HG02763 (cell line): ENCODE measurements at regions not wholly inside any gene's neighbourhood (a gene's known extent, or its start where the extent isn't known, plus 50 kb on each side); places are given as distances from the start of the nearest gene placed in this dataset.
"Not testable (repeated sequence)": the region's sequence is repeated elsewhere in the genome, so short reads cannot be mapped to it uniquely, and the experiment has no call there.

Experiments used
- ATAC-seq: cut with Tn5 transposase; IDR thresholded peaks from one replicate; pipeline ENCODE4 v1.9.1; 2021; ENCODE audit warnings: mild to moderate bottlenecking, moderate library complexity; ENCODE audit not compliant: unreplicated experiment

DNA sequence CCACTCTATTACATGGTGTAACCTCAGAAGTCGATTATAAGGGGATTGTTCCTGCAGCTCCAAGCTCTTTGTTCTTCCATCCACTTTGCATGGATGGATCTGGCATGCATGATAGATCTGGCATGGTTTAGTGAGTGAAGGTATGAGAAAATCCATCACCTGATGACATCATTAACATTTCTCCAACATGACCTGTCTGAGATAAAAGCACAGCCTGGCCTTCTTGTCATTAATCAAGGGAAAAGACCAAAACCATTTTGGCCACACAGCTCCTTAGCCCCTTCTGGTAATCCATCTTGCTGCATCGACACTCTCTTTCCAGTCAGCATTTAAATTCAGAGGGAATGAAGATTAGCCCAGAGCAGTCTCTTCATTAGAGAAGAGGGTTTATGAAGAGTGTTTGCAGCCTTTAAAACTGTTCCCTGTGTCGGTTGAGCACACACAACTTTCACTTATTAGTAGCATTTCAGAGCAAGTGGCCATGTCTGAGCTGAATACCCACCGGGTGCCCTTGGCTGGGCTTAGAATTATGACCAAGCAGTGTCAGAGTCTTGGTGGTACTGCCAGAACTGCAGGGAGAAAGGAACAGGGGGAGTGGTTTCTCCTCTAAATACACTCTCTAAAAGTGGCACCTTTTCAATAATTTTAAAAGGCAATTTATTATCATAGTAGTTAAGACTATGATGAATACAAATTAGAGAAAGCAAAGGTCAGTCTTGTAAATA lies 246.0 kb downstream of the HAPSTR1 start:
- ATAC-seq = no peak

DNA sequence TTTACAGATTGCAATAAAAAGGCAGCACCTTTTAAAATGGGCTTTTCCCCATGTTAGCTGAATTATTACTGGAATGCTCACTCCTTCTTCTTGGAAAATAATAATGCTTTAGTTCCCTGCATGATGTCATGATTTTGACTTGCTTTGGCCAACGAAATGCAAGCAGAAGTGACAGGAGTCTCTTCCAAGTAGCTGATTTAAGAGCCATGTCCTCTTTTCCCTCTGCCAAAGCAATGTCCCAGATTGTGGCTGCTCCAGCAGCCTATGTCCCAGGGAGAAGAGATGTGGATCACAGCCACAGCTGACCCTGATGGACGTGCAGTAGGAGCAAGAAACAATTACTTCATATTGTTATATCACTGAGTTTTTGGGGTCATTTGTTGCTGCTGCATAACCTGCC lies 246.6 kb downstream of the HAPSTR1 start:
- ATAC-seq = no peak

DNA sequence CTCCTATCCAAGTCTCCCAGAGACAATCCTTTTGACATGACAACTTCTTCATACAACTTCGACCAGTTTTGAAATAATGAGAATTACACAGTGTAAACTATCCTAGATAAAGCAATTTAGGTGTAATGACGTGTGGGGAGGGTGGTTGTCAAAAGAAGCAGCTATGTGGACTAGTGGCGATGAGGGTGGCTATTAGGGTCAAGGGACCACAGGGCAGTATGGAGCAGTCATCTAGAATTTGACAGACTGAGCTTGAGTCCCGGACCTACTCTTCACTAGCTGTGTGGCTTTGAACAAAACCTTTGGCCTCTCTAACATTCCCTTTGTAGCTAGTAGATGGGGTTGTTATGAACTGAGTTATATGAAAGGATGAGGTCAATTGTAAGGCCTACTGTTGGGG lies 247.1 kb downstream of the HAPSTR1 start:
- ATAC-seq = no peak

DNA sequence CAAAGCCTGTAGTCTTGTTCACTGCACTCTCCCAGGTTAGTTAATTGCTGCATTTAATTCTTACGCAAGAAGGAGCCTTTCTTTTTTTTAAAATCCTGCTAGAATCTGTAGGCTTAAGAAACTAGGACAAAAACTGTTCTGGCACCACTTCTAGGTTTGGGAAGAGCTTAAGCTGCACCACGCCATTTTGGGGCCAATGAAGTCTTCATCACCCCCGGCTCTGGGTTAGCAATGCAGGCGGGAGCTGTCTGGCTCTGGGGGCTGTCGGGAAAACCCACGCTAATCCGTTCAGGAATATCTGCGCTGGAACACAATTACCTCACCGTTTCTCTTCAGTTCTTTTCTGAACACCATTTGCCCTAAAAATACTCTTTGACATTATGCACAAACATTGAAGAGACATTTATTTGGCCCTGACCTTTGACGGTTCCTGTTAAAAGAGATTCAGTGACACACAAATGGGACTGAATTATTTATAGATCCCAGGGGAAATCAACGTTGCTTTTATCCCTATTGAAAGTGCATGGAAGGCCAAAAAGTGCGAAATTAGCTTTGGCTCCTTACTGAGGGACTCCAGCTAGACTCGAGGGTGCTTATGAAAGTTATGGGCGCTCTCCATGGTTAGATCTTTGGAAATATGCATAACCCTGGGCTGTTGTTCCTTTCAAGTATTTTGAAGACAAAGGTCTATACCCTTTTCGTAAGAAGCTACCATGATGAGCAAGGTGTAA lies 249.2 kb downstream of the HAPSTR1 start:
- no peak for ATAC-seq

DNA sequence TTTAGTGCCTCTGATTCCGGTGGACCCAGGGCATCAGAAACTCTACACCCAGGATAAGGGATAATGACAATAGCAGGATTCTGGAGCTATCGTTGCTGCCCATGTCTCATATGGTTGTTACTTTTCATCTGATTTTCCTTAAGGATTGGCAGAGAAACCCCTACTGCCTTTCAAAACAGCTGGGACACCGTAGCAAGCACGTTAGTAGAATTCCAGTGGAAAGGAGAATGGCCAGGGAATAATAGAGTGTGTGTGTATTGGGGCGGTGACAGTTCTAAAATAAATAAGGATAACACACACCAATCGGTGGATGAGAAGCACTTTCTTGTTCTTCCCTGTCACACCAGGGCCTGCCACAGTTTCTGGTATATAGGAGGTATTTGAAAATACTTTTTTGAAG lies 251.8 kb downstream of the HAPSTR1 start:
- ATAC-seq = no peak

DNA sequence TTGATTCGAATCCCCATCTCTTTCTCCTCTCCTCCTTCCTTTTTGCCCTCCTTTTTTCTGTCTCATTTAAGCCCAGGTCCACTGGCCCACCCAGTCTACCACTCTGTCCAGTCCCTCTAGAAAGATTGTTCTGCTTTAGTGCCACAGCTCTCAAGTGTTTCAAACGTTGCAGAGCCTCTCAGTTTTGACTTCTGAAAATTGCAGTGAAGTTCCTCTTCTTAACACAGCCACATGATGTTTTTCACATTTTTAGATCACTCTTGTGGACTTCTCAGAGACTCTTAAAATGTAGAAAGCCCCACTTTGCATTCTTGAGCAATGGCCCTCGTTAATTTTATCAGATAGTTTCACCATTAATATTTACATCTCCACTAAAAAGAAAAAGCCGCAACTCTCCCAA lies 253.1 kb downstream of the HAPSTR1 start:
- ATAC-seq = no peak

DNA sequence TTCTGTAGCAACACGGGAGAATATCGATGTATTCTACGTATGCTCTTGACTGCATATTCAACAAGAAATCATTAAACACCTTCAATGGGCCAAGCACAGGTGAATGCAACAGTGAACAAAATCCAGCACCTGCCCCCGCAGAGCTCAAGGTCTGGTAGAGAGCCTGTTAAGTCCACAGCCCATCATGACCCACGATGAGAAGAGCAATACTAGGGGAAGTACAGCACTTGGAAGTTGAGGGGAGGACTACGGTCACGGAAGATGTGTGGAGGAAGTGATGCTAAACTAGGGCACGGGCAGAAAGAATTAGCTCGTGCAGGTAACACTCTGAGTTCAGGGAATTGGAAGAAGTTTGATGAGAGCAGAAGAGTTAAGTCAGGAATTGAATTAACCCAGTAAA lies 253.6 kb downstream of the HAPSTR1 start:
- ATAC-seq = no peak

DNA sequence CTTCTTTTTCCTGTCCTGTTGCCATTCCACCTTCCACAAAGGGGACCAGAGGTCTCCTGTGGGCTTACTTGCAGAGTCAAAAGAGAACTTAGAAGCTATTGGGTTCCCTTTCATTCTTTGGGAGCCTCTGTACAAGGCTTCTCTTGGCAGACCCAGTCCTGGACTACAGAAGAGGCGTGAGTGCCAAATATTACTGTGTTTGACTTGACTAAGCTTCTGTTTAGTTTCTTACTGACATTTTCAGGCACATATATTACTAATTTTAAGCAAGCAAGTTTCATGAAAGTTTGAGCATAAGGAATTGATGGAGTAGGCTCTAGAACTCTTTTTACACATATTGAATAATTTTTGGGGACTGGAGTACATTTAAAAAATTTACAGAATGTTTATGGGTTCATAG lies 254.4 kb downstream of the HAPSTR1 start:
- no peak for ATAC-seq

DNA sequence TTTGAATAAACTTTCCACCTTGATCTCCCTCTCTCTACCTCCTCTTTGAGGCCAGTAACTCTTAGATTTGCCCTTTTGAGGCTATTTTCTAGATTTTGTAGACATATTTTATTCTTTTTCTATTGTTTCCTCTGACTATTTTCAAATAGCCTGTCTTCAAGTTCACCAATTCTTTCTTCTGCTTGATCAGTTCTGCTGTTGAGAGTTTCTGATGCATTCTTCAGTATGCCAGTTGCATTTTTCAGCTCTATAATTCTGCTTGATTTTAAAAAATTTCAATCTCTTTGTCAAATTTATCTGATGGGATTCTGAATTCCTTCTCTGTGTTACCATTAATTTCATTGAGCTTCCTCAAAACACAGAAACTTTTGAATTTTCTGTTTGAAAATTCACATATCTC lies 257.5 kb downstream of the HAPSTR1 start:
- no peak for ATAC-seq

DNA sequence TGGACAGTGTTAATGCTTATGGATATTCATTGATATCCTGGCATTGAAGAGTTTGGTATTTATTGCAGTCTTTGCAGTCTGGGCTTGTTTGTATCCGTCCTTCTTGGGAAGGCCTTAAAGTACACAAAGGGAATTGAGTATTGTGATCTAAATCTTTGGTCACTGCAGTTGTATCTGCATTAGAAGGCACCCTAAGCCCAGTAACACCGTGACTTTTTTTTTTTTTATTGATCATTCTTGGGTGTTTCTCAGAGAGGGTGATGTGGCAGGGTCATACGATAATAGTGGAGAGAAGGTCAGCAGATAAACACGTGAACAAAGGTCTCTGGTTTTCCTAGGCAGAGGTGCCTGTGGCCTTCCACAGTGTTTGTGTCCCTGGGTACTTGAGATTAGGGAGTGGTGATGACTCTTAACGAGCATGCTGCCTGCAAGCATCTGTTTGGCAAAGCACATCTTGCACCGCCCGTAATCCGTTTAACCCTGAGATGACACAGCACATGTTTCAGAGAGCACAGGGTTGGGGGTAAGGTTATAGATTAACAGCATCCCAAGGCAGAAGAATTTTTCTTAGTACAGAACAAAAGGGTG lies 258.0 kb downstream of the HAPSTR1 start:
- not testable (repeated sequence) for ATAC-seq

DNA sequence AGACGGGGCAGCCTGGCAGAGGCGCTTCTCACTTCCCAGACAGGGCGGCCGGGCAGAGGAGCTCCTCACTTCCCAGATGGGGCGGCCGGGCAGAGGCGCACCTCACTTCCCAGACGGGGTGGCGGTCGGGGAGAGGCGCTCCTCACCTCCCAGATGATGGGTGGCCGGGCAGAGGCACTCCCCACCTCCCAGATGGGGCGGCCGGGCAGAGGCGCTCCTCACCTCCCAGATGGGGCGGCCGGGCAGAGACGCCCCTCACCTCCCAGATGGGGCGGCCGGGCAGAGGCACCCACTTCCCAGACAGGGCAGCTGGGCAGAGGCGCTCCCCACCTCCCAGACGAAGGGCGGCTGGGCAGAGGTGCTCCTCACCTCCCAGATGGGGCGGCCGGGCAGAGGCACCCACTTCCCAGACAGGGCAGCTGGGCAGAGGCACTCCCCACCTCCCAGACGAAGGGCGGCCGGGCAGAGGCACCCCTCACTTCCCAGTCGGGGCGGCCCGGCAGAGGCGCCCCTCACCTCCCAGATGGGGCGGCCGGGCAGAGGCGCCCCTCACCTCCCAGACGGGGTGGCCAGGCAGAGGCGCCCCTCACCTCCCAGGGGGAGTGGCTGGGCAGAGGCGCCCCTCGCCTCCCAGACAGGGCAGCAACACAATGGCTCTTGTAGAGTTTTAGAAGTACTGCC lies 258.8 kb downstream of the HAPSTR1 start:
- ATAC-seq = not testable (repeated sequence)

DNA sequence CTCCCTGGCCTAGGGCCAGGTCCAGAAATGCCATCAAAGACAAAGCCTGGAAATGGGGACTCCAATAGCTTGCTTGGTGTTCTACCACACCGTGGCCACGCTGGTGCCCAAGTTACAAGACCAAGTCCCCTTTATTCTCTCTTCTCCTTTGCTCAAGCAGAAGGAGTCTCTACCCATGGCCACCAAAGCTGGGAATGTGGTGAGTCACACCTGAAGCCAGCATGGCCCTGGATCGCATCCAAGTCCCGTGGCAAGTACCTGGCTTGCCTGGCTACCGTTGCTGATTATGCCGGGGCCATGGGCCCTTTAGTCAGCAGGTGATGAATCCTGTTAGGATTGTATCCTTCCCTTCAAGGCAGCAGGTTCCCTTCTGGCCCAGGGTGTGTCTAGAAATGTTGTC lies 260.0 kb downstream of the HAPSTR1 start:
- ATAC-seq = no peak

DNA sequence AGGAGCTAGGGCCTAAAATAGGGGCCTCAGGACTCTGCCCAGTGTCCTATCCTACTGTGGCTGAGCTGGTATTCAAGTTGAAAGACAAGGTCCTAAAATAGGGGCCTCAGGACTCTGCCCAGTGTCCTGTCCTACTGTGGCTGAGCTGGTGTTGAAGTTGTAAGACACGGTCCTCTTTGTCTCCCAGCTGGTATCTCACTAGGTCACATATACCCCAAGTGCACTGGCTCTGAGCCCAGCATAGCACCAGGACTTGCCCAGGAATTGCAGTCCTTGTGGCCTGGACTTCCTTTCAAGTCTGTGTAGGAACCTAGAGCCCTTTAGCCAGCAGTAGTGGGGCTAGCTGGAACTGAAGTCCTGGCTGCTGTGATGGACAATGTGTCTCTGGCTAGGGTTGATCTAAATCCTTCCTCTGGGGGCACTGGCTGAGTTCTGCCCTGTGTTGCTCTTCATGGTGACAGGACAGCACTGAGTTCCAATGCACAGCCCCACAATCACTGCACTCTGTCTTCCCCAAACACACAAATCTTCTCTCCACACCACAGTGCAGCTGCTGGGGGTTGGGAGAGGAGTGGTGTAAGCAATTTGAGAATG lies 260.5 kb downstream of the HAPSTR1 start:
- no peak for ATAC-seq

DNA sequence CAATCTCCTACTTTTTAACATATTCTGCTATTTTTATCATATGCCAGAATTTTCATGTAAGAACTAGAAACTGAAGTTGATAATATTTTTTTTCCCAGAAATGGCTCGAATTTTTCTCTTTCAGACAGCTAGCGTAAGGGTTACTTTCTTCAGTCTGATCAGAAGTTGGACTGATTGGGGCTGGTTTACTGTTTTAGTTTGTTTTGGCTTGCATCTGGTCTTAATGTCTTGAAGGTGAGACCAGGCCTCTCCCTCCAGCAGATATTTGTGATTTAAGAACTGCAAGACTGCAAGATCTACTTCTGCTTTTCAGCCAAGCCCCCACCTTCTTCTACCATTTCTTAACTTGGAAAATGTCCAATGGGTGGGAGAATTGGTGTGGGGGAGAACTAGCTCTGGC lies 266.4 kb downstream of the HAPSTR1 start:
- ATAC-seq = no peak

DNA sequence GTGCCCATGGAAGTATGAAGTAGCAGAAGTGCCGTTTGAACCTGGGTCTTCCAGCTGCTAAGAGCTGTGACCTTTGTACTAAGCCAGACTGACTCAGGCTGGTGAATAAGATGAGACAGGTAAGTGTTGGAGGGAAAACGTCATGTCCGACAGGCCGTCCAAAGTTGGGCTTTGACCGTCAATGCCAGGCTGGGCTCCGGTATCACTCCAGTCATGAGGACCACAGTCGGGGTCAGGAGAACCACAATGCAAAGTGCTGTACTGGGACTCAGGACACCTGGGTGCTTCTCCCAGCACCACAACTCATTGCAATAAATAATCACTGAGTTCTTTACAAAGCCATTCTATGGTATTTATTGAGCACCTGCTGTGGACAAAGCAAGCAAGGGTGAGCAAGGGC lies 268.6 kb downstream of the HAPSTR1 start:
- no peak for ATAC-seq

DNA sequence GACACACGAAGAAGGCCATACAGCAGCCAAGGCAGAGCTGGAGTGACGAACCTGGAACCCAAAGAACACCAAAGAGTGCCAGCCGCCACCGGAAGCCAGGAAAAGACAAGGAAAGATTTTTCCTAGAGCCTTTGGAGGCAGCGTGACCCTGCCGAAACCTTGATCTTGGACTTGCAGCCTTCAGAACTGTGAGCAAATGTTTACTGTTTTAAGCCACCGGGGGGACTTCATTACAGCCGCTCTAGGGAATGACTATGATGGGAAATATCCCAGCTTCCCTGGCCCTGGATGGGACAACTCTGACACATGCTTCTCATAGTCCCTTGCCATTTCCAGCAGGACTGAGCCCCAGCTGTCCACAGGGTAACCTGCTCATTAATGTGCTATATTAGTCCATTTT lies 270.6 kb downstream of the HAPSTR1 start:
- ATAC-seq = no peak

DNA sequence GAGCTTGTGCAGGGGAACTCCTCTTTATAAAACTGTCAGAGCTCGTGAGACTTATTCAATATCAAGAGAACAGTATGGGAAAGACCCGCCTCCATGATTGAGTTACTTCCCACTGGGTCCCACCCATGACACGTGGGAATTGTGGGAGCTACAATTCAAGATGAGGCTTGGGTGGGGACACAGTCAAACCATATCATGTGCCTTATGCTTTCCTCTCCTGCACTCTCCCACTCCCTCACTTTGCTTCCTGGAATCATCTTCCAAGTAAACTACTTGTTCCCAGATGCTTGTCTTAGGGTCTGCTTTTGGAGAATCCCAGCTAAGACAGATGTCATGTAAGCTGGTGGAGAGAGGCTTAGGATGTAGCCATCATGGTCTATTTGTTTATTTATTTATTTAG lies 271.2 kb downstream of the HAPSTR1 start:
- ATAC-seq = no peak

DNA sequence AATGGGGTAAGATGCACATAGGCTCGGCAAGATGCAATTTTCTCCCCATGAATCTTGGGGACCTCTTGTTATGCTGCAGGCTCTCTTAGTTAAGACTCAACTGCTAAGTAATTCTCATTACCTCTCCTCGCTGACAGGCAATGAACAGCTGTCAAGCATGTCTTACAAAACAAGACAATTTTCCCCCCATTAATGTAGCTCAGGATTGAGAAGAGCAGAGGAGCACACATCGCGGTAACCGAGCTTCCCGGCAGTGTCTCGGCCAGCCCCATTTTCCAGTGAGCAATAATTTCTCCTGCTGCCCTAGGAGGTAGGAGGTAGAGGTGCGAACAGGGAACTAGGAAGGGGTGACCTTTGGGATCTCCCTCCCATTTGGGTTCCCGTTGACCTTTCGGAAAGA lies 272.1 kb downstream of the HAPSTR1 start:
- no peak for ATAC-seq

DNA sequence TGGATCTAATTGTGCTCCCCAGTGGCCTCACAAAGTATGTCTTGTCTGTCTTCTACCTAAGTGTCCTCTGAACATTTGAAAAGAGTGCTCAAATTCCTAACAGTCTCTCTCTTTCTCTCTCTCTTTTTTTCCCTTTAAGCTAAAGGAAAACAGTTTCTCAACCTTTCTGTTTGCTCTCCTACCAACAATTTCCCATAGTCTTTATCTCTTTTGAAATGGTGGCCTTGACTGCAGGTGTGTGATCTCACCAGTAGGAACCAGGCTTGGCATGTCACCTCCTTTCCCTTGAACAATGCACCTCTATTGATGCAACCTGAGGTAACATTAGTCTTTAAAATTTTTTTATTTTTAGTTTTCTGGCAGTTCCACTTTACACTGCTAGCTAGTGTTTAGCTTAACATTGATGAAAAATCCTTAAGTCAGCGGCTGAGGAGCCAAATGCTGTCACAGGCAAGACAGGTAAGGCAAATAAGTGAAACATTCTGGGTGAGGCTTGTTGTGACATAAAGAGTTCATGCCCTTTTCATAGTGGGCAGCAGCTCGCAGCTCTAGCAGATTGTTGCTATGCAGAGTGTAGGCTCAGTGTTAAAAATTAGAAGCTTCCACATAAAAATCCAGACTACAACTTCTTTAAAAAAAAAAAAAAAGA lies 273.4 kb downstream of the HAPSTR1 start:
- no peak for ATAC-seq

DNA sequence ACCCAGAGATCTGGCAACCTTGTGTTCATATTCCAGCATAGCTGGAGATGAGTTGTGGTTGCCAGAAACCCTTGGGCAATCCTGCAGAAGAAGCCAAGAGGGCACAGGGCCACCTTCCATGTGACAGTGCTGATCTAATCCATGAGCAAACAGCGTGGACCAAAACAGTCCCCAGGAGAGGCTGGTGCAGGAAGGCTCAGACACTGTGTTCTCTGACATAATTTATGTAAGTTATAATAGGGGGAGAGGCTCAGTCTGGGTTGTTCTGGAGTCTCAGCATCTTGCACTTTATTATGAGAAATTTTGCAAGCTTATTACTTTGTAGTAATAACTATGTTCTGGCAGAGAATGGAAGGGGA lies 273.9 kb downstream of the HAPSTR1 start:
- no peak for ATAC-seq
